DND-41 (cell line): ENCODE measurements at regions not wholly inside any gene's neighbourhood (a gene's known extent, or its start where the extent isn't known, plus 50 kb on each side); places are given as distances from the start of the nearest gene placed in this dataset.
"Not testable (repeated sequence)": the region's sequence is repeated elsewhere in the genome, so short reads cannot be mapped to it uniquely, and the experiment has no call there.

Experiments
- ATAC-seq: fragments of 200-7000 bp; cut with Tn5 transposase; 3 replicates; pipeline ENCODE4 v1.9.1; 2021; ENCODE audit warnings: low read depth; ENCODE audit not compliant: insufficient read depth
- DNase-seq: peaks from one replicate; pipeline ENCODE4 v3.0.0-alpha.2; 2020
- H2AFZ ChIP-seq: 2 replicates; pipeline ENCODE4 v1.6.0; 2012; ENCODE audit warnings: low read depth, low read length
- H3K27ac ChIP-seq: 2 replicates; pipeline ENCODE4 v1.5.1; 2012; ENCODE audit warnings: low read length, inconsistent platforms
- H3K27me3 ChIP-seq: fragments of 200-600 bp; sonication (generic); 2 replicates; pipeline ENCODE4 v1.6.0; 2012; ENCODE audit warnings: low read length, mild to moderate bottlenecking, inconsistent platforms; ENCODE audit not compliant: insufficient read depth, poor library complexity
- H3K36me3 ChIP-seq: 2 replicates; pipeline ENCODE4 v1.5.1; 2012; ENCODE audit warnings: low read length, inconsistent platforms; ENCODE audit not compliant: insufficient read depth
- H3K4me1 ChIP-seq: 2 replicates; pipeline ENCODE4 v1.5.1; 2012; ENCODE audit warnings: mild to moderate bottlenecking, low read length; ENCODE audit not compliant: insufficient read depth
- H3K4me2 ChIP-seq: 2 replicates; pipeline ENCODE4 v1.6.0; 2012; ENCODE audit warnings: mild to moderate bottlenecking, moderate library complexity, low read length, inconsistent platforms; ENCODE audit not compliant: insufficient read depth
- H3K4me3 ChIP-seq, 2 experiments: fragments of 200-600 bp in 1 of 2; shearing (Covaris generic) in 1 of 2; 2 replicates each; pipeline ENCODE4 v1.5.1; 2012 to 2016; ENCODE audit warnings: inconsistent platforms in 2 of 2, low read length in 2 of 2, mild to moderate bottlenecking in 2 of 2, low read depth in 1 of 2, moderate library complexity in 1 of 2
- H3K79me2 ChIP-seq: 2 replicates; pipeline ENCODE4 v1.6.0; 2012; ENCODE audit warnings: low read length, inconsistent platforms; ENCODE audit not compliant: insufficient read depth
- H3K9ac ChIP-seq: 2 replicates; pipeline ENCODE4 v1.6.0; 2012; ENCODE audit warnings: low read depth, mild to moderate bottlenecking, inconsistent platforms, low read length, moderate library complexity
- H3K9me3 ChIP-seq: 2 replicates; pipeline ENCODE4 v1.5.1; 2012; ENCODE audit warnings: low read length, moderate library complexity, mild to moderate bottlenecking, inconsistent platforms; ENCODE audit not compliant: insufficient read depth, severe bottlenecking
- H4K20me1 ChIP-seq: 2 replicates; pipeline ENCODE4 v1.6.0; 2012; ENCODE audit warnings: low read length; ENCODE audit not compliant: insufficient read depth
- CTCF ChIP-seq: IDR thresholded peaks from 2 replicates; pipeline ENCODE4 v1.5.1; 2012; ENCODE audit warnings: borderline replicate concordance, low read length, moderate library complexity, mild to moderate bottlenecking; ENCODE audit not compliant: poor library complexity, severe bottlenecking; ENCODE audit errors: extremely low read depth
- EZH2 ChIP-seq: IDR thresholded peaks from 3 replicates; pipeline ENCODE4 v1.6.1; 2012; ENCODE audit warnings: borderline replicate concordance, low read depth, mild to moderate bottlenecking, moderate library complexity, low read length, inconsistent platforms; ENCODE audit not compliant: severe bottlenecking

- no peak for ATAC-seq
- H2AFZ ChIP-seq, result no peak overlapping the region
- H3K9me3 ChIP-seq, result no peaks in the 10 kb centered on the region
- no peak overlapping the region for H3K9ac ChIP-seq
- DNase-seq, result no peak
- TF ChIP-seq EZH2 (no peak), CTCF (no peak)
- no peak overlapping the region for H3K4me3 ChIP-seq
- no peaks in the 10 kb centered on the region for H3K36me3 ChIP-seq
- H3K4me2 ChIP-seq, result no peak overlapping the region
- no peaks in the 10 kb centered on the region for H3K79me2 ChIP-seq
- H3K4me1 ChIP-seq, result no peaks in the 10 kb centered on the region
- no peak overlapping the region for H3K27ac ChIP-seq
- H3K27me3 ChIP-seq, result no peaks in the 10 kb centered on the region
- no peaks in the 10 kb centered on the region for H4K20me1 ChIP-seq
Observed at GRCh38 chr5:25444697-25445096, 799.9 kb upstream of the CDH10 start.

- Histone ChIP-seq H2AFZ (no peak overlapping the region), H3K4me2 (no peak overlapping the region), H3K27ac (no peak overlapping the region), H3K4me3 (no peak overlapping the region), H4K20me1 (no peaks in the 10 kb centered on the region), H3K9me3 (no peaks in the 10 kb centered on the region), H3K36me3 (no peaks in the 10 kb centered on the region), H3K27me3 (no peaks in the 10 kb centered on the region), H3K4me1 (no peaks in the 10 kb centered on the region), H3K79me2 (no peaks in the 10 kb centered on the region), H3K9ac (no peak overlapping the region)
- TF ChIP-seq EZH2 (no peak), CTCF (no peak)
- DNase-seq (no peak), ATAC-seq (no peak)
Observed at GRCh38 chr5:25441810-25442209, 797.0 kb upstream of the CDH10 start.

GRCh38 chr5:25439025-25439424, 794.2 kb upstream of the CDH10 start:
- Histone ChIP-seq H3K36me3 (no peaks in the 10 kb centered on the region), H3K4me2 (no peak overlapping the region), H3K27ac (no peak overlapping the region), H3K9me3 (no peaks in the 10 kb centered on the region), H4K20me1 (no peaks in the 10 kb centered on the region), H3K79me2 (no peaks in the 10 kb centered on the region), H2AFZ (no peak overlapping the region), H3K4me3 (no peak overlapping the region), H3K4me1 (no peaks in the 10 kb centered on the region), H3K9ac (no peak overlapping the region), H3K27me3 (no peaks in the 10 kb centered on the region)
- no peak for DNase-seq
- no peak for ATAC-seq
- TF ChIP-seq EZH2 (no peak), CTCF (no peak)

- ATAC-seq, H3K9me3 ChIP-seq, H3K27ac ChIP-seq, H4K20me1 ChIP-seq, H3K9ac ChIP-seq, H3K36me3 ChIP-seq, H3K4me2 ChIP-seq, H3K27me3 ChIP-seq, H2AFZ ChIP-seq, DNase-seq, H3K4me3 ChIP-seq, H3K4me1 ChIP-seq, H3K79me2 ChIP-seq: not testable (repeated sequence)
Observed at GRCh38 chr5:25438375-25438774, 793.6 kb upstream of the CDH10 start.
